Cardiac fibroblast (primary cell): ENCODE measurements at regions not wholly inside any gene's neighbourhood (a gene's known extent, or its start where the extent isn't known, plus 50 kb on each side); places are given as distances from the start of the nearest gene placed in this dataset.

Experiments
- DNase-seq, 2 donors: peaks; one replicate each; pipeline versions ENCODE4 v3.0.0 to v3.0.0-alpha.2; 2010; ENCODE audit warnings: low read depth in 2 of 2
- H3K4me3 ChIP-seq, 2 donors: replicated peaks in 1 of 2; 1 replicate in 1 of 2; 2 replicates in 1 of 2; pipeline ENCODE4 v1.5.1; 2011; ENCODE audit warnings: low read depth in 2 of 2, low read length in 2 of 2, mild to moderate bottlenecking in 2 of 2, moderate library complexity in 1 of 2
- CTCF ChIP-seq: IDR thresholded peaks from one replicate; pipeline ENCODE4 v1.5.1; 2011; ENCODE audit warnings: low read depth, mild to moderate bottlenecking, low read length, inconsistent platforms

GRCh38 chr16:13550254-13550653, 369.7 kb upstream of the ERCC4 start:
- no peak overlapping the region for H3K4me3 ChIP-seq
- no peak for TF ChIP-seq CTCF
- no peak for DNase-seq

GRCh38 chr16:13552062-13552959, 367.6 kb upstream of the ERCC4 start:
- no peak for DNase-seq
- no peak overlapping the region for H3K4me3 ChIP-seq
- no peak for TF ChIP-seq CTCF

GRCh38 chr16:13552960-13553257, 367.0 kb upstream of the ERCC4 start:
- H3K4me3 ChIP-seq: no peak overlapping the region
- no peak for TF ChIP-seq CTCF
- no peak for DNase-seq

DNA sequence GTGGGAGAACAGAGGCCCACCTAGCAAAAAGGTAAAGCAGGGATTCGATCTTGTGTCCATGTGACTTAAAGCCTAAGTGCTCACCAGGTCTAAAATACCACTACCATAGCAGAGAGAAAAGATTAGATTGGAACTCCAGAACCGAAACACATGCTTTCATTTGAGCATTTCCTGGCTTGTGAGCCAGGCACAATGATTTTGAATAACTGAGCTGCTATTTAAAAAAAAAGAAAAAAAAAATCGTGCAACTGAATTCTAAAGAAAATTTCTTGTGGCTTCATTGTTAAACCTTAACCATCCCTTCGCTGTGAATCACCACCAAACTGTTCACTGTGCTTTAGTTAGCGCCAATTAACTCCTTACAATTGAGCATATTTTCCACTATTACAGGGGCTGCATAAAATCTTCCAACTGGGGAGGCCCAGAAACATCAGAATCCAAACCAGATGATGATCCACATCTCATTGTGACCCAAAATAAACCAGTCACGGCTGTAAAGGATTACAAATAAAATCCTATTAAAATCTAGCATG, 366.4 kb upstream of the ERCC4 start:
- no peak overlapping the region for H3K4me3 ChIP-seq
- TF ChIP-seq CTCF: no peak
- no peak for DNase-seq

- TF ChIP-seq CTCF: no peak
- H3K4me3 ChIP-seq: no peak overlapping the region
- no peak for DNase-seq
Measured at GRCh38 chr16:13554005-13554404, 365.9 kb upstream of the ERCC4 start.

GRCh38 chr16:13554643-13555042, 365.3 kb upstream of the ERCC4 start:
- DNase-seq: no peak
- no peak for TF ChIP-seq CTCF
- no peak overlapping the region for H3K4me3 ChIP-seq

DNA sequence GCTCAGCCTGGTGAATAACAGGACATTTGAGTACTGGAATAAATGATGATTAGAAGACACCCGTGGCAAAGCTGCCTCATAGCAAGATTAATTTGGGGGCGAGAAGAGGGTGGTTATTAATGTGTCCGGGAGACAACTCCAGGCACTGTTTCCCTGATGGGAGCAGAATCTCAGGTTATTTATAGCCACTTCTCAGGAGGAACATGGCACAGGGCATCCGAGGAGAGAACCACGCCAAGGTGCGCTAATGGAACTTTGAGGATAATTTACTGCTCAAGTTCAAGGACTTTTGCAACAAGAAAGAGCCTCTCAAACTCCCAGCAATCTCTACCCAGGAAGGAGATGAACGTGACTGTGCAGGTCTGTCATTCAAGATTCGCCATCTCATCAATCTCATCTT, 362.5 kb upstream of the ERCC4 start:
- DNase-seq: no peak
- no peak overlapping the region for H3K4me3 ChIP-seq
- no peak for TF ChIP-seq CTCF
